GM21515 (cell line): ENCODE measurements at regions not wholly inside any gene's neighbourhood (a gene's known extent, or its start where the extent isn't known, plus 50 kb on each side); places are given as distances from the start of the nearest gene placed in this dataset.
"Not testable (repeated sequence)": the region's sequence is repeated elsewhere in the genome, so short reads cannot be mapped to it uniquely, and the experiment has no call there.

ENCODE experiments used
- ATAC-seq: cut with Tn5 transposase; IDR thresholded peaks from one replicate; pipeline ENCODE4 v1.9.1; 2021; ENCODE audit not compliant: unreplicated experiment

DNA sequence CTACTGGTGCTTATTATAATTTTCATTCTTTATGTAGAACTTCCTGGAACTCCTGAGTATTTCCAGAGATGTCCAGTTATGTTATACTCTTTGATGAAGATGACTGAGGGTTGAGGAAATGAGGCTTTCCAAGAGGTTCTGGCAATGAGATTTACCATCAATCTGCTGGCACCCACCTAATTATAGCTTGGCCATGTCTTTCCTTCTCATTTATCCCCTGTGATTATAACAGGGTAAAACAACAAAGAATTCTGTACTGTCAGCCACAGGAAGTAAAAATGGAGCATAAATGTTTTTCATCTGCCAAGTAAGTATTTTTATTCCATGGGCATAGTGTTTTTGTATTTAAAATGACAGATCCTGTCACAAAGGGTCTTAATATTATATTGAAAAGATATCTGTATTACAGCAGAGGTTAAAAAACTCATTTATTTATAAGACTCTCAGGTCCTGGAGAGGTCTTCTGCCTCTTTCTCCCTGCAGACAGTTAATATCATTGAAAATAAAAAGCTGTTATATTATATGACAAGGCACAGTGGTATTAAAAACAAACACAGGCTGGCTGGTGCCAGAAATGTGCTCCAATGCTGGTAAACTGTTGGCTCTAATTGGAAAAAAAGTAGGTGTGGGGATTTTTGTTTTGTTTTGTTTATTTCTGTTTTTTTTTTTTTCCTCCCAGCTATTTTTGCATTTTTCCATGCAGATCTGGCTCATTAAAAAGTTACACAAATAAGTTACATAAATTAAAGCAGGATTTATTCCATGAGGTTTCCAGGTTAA lies 1764.1 kb upstream of the CELF4 start:
- no peak for ATAC-seq

DNA sequence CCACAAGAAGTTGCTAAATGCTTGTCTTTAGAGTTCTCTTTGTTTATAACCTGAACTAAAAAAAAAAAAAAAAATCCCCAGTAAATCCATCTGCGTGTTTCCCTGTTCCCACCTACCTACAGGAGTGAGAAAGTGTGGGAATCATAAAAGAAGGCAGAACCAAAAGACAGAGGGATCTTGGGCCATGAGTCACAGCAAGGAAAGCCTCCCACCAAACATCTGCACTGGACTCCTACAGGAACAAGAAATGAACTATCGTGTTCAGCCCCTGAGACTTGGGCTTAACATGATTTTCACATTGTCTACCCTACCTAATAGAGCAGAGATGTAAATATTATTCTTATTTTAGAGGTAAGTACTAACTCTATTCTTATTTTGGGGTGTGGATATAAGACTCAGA lies 1761.2 kb upstream of the CELF4 start:
- ATAC-seq, result no peak

DNA sequence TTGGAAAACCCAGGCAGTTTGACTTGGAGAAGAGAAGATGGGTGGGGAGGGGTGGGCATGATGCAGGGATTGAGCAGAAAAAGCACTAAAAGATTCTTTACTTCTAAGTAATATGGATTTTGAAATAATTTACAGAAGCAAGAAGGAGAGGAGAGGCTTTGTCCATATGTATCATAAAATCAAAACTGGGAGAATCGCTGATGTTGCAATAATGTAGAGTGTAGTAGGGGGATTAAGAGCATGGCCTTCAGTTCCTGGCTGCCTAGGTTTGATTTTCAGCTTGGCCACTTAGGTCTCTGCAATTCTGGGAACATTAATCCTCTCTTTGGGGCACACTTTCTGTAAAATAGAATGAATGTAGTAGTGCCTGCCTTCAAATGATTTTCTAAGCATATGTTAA lies 1760.4 kb upstream of the CELF4 start:
- no peak for ATAC-seq

DNA sequence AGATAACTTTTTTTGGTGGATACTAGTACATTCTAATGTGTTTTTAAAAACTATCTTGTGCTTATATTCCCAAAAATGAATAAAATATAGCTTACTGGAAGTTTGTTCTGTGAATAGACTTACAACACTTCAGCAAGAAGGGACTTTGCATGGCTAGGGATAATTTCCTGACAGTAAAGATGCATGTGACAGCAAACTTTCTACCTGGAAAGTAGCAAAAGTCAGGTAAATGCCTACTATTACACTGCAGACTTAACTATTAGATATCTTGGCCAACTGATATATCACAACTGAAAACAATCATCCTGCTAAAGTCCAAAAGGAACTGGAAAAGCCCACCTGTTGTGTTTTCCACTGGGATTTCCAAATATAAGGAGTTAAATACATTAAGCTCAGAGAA lies 1753.5 kb upstream of the CELF4 start:
- no peak for ATAC-seq

DNA sequence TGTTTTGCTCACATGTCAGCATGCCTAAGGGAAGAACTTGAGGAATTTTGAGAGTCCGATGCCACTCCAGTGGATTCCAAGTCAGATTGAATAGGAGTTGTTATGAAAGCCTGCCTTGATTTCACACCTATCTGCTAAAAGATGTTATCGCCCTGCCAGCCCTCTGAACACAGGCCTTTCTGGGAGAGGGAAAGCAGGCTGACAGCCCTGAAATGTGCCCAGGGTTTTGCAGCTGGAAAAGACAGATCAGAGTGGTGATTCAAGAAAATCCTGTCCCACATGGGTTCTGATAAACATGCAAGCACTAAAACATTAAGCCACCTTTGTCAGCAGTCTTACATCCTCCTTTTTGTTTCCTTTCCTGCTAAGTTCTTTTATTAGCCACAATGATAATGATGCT lies 1752.9 kb upstream of the CELF4 start:
- no peak for ATAC-seq

DNA sequence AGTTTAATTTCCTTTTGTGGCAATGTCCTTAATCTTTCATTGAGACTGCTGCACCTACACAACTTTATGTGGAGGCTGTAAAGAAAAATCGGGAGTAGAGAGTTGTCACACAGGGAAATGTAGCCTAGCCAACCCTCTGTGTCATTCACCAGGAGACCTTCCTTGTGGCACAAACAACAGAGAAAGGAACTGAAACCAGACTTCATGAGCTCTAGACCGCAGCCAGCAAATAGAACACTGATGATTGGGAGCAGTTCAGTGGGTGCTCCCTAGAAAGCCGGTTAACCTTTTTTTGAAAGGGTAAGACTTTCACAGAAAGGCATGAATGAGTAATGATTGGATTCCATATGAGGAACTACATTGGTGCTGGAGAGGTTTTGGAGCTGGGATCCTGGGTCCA lies 1752.4 kb upstream of the CELF4 start:
- ATAC-seq, result no peak

DNA sequence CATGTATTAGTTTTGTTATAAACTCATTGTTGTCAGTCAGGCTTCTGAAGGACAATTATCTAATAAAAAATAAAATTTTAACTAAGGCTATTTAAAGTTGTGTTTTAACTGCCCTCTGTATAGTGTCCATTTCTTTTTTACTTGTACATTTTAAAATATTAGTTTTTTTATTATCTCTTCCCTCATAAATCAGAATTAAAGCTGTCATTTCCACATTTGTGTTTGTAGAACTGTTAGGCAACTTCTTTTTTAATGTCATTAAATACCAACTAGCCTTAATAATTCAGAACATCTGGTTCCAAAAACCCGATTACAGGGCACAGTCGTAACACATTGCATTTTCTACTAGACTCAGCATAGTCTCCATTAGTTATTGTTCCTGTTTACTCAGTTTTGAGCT lies 1749.0 kb upstream of the CELF4 start:
- ATAC-seq, result no peak

DNA sequence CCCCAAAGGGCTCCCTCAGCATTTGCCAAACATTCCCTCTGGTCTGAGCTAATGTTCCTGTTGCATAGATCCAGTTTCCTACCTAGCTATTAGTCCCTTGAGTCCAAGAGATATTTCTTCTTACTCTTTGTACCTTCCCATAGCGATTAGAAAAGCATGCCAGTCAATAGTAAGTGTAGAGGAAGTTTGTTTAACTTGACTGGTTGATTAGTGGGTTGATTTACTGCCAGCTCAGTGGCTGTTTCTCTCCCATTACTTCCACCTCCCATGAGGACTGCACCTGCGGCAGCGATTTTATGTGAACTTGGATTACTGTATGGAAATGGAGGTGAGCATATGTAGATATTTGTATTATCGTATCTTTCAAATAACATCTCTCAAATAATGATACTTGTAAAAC lies 1748.4 kb upstream of the CELF4 start:
- no peak for ATAC-seq

DNA sequence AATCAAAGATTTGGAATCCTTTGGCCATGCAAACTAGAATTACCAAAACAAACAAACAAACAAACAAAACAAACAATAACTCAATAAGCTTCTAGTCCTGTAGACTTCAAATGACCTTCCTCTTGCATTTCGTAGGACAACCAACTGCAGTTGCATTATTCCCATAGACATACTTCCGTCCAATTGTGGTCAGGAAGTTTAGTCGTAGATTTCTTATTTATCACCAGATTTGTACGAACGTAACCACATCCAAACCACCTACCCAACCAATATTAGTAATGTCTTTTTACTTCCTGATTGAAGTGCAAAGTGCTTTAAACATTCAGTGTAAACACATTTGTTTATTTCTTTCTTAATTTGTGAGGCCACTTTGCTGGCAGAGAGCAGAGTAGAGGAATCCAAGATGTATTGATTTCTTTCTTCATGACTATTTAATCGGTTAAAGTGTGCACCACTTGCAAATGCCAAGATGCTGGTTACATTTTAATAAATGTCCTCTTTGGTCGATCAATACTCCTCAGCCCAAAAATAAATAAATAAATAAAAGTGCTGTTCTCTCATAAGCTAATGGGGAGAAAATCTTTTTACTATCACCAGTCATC lies 1745.6 kb upstream of the CELF4 start:
- ATAC-seq, result no peak

DNA sequence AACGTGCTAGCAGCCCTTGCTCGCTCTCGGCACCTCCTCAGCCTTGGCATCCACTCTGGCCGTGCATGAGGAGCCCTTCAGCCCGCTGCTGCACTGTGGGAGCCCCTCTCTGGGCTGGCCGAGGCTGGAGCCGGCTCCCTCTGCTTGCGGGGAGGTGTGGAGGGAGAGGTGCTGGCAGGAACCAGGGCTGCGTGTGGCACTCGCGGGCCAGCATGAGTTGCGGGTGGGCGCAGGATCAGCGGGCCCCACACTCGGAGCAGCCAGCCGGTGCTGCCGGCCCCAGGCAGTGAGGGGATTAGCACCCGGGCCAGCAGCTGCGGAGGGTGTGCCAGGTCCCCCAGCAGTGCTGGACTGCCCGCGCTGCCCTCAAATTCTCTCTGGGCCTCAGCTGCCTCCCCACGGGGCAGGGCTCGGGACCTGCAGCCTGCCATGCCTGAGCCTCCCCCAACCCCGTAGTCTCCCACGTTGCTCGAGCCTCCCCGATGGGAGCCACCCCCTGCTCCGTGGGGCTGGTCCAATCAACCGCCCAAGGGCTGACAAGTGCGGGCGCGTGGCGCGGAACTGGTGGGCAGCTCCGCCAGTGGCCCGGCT lies 1743.4 kb upstream of the CELF4 start:
- not testable (repeated sequence) for ATAC-seq

DNA sequence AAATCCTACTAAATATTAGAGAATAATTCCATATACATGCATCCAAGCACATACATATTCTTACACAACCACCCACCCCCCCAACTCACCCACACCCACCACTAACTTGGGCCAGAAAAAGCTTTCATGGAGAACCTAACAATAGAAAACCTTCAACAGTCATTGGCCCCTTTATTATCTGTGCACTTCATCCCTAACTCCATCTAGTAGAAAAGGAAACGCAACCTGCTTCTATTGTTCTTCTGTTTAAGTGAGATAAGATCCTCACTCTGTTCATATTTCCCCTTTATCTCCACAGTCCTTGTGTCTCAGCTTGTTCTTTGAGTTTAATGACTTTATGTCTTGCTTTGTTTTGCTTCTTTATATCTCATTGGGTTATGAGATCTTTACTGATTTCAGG lies 1740.2 kb upstream of the CELF4 start:
- no peak for ATAC-seq

DNA sequence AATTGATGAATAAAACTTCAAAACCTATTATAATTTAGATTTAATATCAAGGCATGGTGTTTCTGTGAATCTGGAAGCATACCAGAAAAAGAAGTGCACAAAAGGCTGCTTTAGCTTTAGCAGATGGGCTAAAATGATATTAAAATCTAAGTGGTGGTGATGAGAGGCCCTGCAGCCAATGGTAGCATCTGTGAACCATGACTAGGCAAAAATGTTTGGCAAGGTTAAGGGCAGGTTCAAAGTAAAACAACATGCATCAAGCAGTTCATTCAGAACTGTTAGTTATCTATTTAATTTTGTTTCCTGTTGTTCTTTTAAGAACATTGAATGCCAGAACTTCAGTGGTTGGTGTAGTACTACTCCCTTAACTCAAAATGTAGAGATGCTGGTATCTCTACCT lies 1736.9 kb upstream of the CELF4 start:
- ATAC-seq, result no peak

DNA sequence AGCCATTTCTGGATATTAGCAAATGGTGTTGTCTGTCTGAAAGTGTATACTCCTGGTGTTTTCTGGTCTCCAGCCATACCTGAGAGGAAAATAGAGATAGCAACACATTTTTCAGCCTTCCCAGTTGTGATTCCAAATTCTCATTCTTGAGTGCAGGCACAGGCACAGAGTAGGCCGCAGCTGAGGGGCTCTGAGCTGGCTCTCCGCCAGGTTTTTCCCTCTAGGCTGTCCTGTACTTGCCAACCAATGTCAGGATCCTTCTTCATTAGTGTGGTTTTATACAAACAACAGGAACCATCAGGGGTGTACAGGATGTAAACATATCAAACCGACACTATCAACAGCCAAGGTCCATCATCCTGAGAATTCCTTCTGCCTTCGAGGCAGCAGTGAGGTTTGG lies 1733.6 kb upstream of the CELF4 start:
- no peak for ATAC-seq

DNA sequence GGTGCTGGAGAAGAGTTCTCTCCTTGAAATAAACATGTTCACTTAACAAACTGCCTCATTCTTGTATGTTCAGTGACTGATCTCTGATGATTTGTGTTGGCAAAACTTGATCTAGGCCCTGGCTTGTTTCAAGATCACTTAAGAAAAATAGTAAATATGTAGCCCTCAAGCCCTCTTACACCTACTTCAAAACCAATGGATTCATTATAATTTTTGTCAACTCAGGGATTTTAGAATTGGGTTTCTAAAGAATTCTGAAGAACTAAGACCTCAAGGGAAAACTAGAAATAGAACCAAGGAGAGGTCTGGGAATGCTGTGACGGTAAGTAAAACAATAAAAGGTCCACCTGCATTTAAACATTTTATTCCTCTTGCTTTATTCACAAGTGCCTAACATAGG lies 1731.6 kb upstream of the CELF4 start:
- ATAC-seq, result no peak

DNA sequence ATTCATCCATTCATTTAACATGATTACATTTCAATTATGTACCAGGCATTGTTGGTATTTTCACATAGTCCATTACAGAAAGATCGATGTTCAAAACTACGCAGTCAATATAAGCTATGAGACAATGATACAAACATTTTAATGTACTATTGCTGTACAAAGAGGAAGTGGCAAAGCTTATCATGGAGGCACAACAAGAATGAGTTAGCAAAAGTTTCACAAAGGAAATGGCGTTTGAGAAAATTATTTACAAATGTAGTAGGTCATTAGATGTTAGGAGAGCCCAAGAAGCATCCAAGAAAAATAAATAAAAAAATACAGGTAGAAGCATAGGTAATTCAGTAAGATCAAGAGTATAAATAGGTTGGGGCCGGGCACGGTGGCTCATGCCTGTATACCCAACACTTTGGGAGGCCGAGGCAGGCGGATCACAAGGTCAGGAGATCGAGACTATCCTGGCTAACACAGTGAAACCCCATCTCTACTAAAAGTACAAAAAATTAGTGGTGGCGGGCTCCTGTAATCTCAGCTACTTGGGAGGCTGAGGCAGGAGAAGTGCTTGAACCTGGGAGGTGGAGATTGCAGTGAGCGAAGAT lies 1730.8 kb upstream of the CELF4 start:
- no peak for ATAC-seq

DNA sequence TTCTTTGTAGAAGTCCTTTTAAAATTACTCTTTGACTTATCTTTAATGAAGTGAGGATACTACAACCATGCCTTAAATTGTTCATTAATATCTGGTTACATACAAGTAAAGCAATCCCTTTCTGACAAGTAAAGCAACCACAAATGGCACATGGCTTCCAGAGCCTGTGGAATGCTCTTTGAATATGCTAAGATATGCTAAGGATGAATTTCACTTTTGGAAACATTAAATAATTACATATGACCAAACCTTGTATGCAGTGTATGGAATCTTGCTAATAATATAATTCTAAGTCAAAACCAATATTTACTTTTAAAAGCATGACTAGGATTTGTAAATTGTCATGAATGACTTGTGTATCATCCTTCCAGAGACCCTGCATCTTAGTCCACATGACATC lies 1711.2 kb upstream of the CELF4 start:
- no peak for ATAC-seq

DNA sequence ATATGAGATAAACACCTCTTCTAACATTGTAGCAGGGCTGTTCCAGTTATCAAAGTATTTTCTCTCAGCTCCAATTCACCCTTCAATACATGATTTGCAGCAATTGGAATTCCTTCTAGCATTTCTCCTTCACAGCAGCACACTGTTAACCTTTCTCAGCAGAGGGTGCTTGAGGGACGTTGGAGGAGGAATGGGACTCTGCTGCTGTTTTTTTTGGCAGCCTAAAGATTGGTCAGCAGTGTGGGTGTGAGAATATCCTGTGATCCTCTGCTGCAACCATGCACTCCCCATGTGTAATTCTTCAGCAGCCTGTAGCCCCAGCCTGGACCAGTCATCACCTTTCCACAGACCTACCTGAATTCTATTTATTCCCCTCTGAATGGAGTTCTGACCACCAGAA lies 1708.9 kb upstream of the CELF4 start:
- ATAC-seq, result no peak

DNA sequence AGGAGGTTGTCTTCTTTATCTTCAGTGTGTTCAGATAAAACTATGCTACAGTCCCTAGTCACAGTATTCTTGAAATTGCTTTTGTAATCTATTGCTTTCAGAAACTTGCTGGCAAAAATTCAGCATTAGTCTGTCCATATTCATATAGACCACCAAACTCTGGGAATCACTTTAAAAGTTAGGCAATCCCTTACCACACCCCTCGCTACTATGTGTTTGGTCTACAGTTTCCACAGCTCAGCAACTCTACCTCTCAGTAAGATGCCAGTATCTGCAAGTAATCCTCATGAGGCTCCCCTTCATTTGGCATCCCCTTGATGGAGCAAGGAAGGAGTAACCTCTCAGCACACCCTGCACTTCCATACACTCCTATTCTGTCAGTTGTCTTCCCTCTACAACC lies 1706.6 kb upstream of the CELF4 start:
- no peak for ATAC-seq

DNA sequence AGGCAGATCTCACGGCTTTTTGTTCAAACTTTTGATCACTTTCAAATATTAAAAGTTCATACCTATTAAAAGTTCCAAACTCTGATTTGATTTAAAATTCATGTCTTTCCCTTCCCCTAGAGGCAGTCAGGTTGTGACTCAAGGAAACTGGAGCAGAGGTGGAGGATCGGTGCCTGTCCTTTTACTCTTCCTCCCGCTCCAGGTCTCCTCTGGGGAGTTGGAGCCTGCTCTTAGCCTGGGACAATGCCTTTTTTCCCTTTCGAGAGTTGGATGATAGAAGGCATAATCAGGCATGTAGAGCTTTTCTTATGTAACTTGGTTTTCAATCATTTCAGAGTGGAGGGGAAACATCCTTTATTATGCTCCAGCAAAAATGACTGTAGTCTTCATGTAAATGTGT lies 1706.1 kb upstream of the CELF4 start:
- ATAC-seq, result no peak

DNA sequence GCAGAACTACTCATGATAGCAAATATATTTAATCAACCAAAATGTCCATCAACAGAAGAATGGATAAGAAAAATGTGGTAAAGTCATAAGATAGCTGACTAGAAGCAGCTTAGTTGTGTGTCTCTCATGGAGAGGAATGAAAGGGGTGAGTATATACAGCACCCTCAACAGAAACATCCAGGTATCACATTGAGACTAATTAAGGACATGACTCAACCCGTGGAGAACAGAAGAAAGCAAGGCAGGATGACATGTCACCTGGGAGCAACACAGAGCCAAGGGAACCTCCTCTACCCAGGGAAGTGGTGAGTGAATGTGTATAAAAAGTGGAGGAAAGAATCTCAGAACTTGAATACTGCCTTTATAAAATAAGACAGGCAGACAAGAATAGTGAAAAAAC lies 1695.0 kb upstream of the CELF4 start:
- no peak for ATAC-seq

DNA sequence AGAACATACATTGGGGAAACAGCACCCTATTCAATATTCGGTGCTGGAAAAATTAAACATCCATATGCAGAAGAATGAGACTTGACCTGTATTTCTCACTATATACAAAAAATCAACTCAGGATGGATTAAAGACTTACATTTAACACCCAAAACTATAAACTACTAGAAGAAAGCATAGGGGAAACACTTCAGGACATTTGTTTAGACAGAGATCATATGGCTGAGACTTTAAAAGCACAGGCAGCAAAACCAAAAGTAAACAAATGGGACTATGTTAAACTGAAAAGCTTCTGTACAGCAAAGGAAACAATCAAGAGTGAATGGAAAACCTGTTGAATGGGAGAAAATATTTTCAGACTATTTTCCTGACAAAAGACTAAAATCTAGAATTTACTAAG lies 1694.1 kb upstream of the CELF4 start:
- ATAC-seq, result no peak

DNA sequence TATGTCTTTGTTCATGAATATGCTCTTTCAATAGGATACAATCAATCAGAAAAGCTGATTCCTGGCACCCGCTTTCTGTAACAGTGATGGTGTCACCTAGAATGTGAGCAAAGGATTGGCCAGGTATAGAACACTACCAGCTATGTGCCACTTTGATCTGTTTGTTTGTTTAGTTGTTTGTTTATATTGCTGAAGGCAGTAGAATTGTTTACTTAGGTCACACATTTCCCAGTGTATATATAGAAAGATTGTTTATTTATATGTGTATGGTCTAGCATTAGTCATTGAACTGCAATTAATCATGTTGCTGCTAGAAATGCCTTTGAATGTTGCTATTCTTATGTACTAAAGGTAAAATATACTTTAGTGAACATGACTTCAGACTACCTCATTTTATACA lies 1678.6 kb upstream of the CELF4 start:
- ATAC-seq, result no peak
